Activated gamma-delta T cell treated with Interleukin-2 at 50 U/mL for 16 hours (primary cell): ENCODE measurements at regions not wholly inside any gene's neighbourhood (a gene's known extent, or its start where the extent isn't known, plus 50 kb on each side); places are given as distances from the start of the nearest gene placed in this dataset.

Experiments
- DNase-seq: peaks from one replicate; pipeline ENCODE4 v3.0.0-alpha.2; 2020

GRCh38 chr11:25991476-25991875 lies 340.5 kb upstream of the ANO3 start:
- no peak for DNase-seq

GRCh38 chr11:25992294-25992693 lies 339.6 kb upstream of the ANO3 start:
- no peak for DNase-seq

GRCh38 chr11:25993016-25993415 lies 338.9 kb upstream of the ANO3 start:
- DNase-seq: no peak

- no peak for DNase-seq
These were observed 320.5 kb upstream of the ANO3 start for GRCh38 chr11:26011474-26011873.

- no peak for DNase-seq
These were observed 317.3 kb upstream of the ANO3 start for GRCh38 chr11:26014456-26015115.

- DNase-seq: no peak
These were observed 314.5 kb upstream of the ANO3 start for GRCh38 chr11:26017322-26017860.

GRCh38 chr11:26017903-26018302 lies 314.0 kb upstream of the ANO3 start:
- DNase-seq: no peak

GRCh38 chr11:26018336-26018735 lies 313.6 kb upstream of the ANO3 start:
- DNase-seq: no peak

- DNase-seq: no peak
These were observed 312.5 kb upstream of the ANO3 start for GRCh38 chr11:26019386-26019785.

GRCh38 chr11:26021017-26021416 lies 310.9 kb upstream of the ANO3 start:
- no peak for DNase-seq

GRCh38 chr11:26023057-26023456 lies 308.9 kb upstream of the ANO3 start:
- no peak for DNase-seq

- DNase-seq: no peak
These were observed 306.3 kb upstream of the ANO3 start for GRCh38 chr11:26025676-26026075.

GRCh38 chr11:26026078-26026477 lies 305.9 kb upstream of the ANO3 start:
- no peak for DNase-seq

- DNase-seq: no peak
These were observed 304.0 kb upstream of the ANO3 start for GRCh38 chr11:26027887-26028286.

GRCh38 chr11:26028393-26028911 lies 303.5 kb upstream of the ANO3 start:
- no peak for DNase-seq

GRCh38 chr11:26030399-26030798 lies 301.5 kb upstream of the ANO3 start:
- DNase-seq: no peak

GRCh38 chr11:26032241-26032640 lies 299.7 kb upstream of the ANO3 start:
- no peak for DNase-seq

GRCh38 chr11:26035696-26036095 lies 296.2 kb upstream of the ANO3 start:
- no peak for DNase-seq

- DNase-seq: no peak
These were observed 294.2 kb upstream of the ANO3 start for GRCh38 chr11:26037716-26038115.

GRCh38 chr11:26040339-26040738 lies 291.6 kb upstream of the ANO3 start:
- DNase-seq: no peak

GRCh38 chr11:26042113-26042512 lies 289.8 kb upstream of the ANO3 start:
- DNase-seq: no peak

- DNase-seq: no peak
These were observed 288.3 kb upstream of the ANO3 start for GRCh38 chr11:26043665-26044064.

GRCh38 chr11:26044389-26044788 lies 287.5 kb upstream of the ANO3 start:
- no peak for DNase-seq

GRCh38 chr11:26045082-26045481 lies 286.8 kb upstream of the ANO3 start:
- DNase-seq: no peak

GRCh38 chr11:26048271-26048670 lies 283.7 kb upstream of the ANO3 start:
- DNase-seq: no peak
